GM19372 (cell line): ENCODE measurements at regions not wholly inside any gene's neighbourhood (a gene's known extent, or its start where the extent isn't known, plus 50 kb on each side); places are given as distances from the start of the nearest gene placed in this dataset.

Source experiments
- ATAC-seq: cut with Tn5 transposase; IDR thresholded peaks from one replicate; pipeline ENCODE4 v1.9.1; 2021; ENCODE audit warnings: mild to moderate bottlenecking, low read depth, moderate library complexity; ENCODE audit not compliant: unreplicated experiment

DNA sequence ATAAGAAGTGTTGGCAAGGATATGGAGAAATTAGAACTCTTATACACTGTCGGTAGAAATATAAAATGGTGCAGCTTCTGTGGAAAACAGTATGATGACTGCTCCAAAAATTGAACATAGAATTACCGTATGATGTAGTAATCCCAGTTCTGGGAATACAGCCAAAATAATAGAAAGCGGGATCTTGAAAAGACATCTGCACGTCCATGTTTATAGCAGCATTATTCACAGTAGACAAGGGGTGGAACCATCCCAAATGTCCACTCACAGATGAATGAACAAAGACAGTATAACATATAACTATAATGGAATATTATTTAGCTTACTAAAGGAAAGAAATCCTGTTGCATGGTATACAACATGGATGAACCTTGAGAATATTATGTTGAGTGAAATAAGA is 257.7 kb downstream of the TDRD15 start:
- no peak for ATAC-seq

- no peak for ATAC-seq
Measured at GRCh38 chr2:21382701-21383520, 259.1 kb downstream of the TDRD15 start.

DNA sequence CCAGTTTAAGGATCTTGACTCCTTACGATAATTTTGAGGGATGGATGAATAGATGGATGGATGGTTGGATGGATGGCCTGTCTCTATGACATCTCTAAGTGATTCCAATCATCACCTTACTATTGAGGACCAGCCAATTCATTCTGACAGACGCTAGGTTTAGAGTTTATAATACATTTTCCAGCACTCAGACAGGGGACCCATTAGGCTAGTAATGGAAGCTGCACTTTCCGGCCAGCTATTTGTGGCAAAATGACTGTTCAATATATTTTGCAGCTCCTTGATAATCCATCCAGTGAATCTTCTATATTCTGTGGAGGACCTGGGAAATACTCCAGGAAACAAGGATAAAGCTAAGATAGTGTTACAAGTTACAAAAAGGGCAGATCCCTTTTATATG is 262.9 kb downstream of the TDRD15 start:
- ATAC-seq, result no peak

DNA sequence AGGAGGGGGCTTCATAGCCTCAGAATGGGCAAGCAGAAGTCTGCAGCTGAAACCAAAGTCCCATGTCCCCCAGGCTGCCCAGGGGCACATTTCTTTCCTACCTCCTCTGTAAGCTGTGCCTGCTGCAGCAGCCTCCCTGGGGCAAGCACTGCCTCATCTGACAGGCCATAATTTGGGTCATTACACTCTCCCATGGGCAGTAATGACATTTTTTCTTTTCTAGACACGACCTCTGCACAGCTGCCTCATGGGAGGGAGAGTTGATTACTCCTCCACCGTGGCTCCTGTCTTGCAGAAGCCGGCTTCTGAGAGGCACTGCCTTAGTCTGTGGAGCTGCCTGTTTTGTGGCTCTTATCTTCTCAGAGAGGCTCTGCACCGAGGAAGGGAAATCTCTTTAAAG is 268.9 kb downstream of the TDRD15 start:
- ATAC-seq, result no peak

GRCh38 chr2:21393173-21393572 is 269.4 kb downstream of the TDRD15 start:
- no peak for ATAC-seq

GRCh38 chr2:21395366-21395765 is 271.6 kb downstream of the TDRD15 start:
- ATAC-seq, result no peak

- no peak for ATAC-seq
Measured at GRCh38 chr2:21396252-21396651, 272.5 kb downstream of the TDRD15 start.

DNA sequence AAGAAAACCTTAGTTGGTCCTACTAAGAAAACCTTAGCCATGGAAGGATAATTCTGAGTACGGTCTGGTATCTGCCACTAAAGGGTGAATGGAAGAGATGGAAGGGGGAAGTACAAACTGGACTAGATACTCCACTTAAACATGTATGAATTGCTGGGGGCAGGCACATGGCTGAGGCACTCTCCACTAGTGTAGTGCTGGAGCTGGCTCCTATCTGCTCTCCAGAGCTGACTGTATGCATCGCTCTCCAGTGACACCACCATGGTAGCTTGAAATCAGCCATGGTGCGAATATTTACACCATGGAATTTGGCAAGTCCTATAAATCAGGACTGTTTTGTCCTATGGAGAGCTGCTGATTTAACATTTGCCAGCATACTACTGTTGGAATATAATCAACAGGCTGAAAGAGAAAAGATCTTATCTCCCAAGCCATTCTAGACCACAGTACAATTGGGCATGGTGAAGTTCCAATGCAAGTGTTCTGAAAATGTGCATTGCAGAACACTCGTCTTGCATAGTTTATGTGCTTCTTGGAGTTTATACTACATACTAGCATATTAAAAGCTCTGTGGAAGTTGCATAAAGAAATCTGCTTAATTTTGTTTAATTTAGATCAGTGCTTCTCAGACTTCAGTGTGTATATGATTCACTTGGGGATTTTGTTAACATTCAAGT is 277.4 kb downstream of the TDRD15 start:
- no peak for ATAC-seq

GRCh38 chr2:21404137-21404536 is 280.4 kb downstream of the TDRD15 start:
- no peak for ATAC-seq

- ATAC-seq, result no peak
Measured at GRCh38 chr2:21404827-21405625, 281.3 kb downstream of the TDRD15 start.

- no peak for ATAC-seq
Measured at GRCh38 chr2:21406386-21406785, 282.6 kb downstream of the TDRD15 start.

DNA sequence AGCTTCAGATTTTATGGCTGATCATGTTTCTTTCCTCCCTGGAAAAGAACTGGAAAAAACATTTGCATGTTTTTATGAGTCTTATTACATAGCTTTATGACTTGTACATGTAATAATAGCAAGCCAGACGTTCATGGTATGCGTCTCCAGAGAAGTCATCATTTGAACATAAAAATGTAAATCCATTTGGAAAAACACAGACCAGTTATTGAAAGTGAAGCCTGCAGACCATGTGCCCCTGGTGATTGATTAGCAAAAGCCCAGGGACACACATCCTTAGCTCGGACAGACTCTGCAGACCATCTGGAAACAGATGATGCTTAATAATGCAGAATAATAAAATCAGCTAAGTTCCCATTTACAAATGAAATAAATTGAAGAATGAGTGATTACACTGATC is 283.1 kb downstream of the TDRD15 start:
- no peak for ATAC-seq

GRCh38 chr2:21407851-21408250 is 284.1 kb downstream of the TDRD15 start:
- no peak for ATAC-seq

GRCh38 chr2:21411741-21412140 is 288.0 kb downstream of the TDRD15 start:
- no peak for ATAC-seq

DNA sequence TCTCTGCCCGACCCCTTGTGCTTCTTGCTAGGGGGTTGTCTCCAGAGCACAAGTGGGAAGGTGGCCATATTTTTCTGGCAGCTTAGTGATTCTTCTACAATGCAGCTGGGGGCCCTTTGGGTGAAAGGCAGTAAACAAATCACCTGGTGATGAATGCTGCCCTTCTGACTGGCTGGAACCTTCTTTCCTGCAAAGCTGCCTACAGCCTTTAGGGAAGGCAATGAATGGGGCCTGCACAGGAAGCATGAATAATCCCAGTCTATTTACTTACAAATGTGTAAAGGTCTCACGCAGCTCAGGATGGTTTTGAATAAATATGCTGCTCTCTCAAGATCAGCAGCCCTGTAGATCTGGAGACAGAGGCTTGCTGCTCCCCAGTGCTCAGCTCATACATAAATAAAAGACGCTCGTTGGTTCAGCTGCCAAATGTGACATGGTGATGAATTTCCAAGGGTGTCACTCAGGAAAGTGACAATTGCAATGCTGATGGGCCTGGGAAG is 289.2 kb downstream of the TDRD15 start:
- ATAC-seq, result no peak

- no peak for ATAC-seq
Measured at GRCh38 chr2:21415234-21415633, 291.5 kb downstream of the TDRD15 start.

DNA sequence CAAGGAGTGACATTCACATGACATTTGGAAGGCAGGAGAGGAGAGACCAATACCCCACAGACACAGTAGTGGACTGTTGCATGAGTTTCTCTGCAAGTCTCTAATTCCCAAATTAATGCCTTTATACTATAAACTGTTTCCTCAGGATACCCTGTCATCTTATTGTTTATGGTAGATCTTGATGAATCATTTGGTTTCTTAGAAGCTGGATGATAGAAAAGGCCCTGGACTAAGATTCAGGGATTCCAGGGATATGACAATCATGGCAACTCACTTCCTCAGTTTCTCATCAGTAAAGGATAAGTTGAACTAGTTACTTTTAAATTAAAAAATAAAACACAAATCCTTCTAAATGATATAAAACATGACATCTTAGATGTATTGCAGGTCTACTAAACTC is 292.5 kb downstream of the TDRD15 start:
- ATAC-seq, result no peak

- no peak for ATAC-seq
Measured at GRCh38 chr2:21418456-21418855, 294.7 kb downstream of the TDRD15 start.

DNA sequence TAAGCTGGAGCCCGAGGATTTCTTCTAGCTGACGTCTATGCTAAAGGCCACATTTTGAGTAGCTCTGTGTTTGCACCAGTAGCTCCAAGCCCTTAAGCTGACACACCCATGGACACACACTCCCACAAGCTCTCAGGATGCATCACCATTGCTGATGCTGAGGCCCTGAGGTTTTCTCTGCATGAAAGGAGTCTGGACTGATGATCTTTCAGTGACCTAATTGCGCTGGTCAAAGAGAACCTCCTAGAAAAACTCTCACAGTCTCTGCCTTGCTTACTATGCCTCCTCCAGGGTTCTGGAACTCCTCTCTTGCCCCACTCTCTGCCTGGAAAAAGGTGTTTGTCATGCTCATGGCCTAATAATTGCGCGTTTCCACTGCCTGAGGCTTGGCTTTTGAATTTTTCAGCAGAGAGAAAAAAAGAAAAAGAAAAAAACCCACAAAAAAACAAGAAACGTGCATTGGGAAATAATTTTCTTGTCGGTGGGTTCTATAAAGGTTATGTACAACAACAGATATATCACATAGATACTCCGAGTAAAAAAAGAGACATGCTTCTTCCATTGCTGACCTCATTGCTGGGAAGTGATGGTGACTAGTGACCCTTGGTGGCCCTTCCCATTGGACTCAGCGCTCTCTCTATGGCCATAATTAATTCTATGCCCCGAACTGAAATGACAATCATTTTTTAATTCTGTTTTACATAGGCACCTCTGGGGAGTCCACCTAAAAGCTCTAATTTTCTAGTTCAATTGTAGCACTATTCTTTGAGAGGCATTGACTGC is 297.0 kb downstream of the TDRD15 start:
- ATAC-seq, result no peak

DNA sequence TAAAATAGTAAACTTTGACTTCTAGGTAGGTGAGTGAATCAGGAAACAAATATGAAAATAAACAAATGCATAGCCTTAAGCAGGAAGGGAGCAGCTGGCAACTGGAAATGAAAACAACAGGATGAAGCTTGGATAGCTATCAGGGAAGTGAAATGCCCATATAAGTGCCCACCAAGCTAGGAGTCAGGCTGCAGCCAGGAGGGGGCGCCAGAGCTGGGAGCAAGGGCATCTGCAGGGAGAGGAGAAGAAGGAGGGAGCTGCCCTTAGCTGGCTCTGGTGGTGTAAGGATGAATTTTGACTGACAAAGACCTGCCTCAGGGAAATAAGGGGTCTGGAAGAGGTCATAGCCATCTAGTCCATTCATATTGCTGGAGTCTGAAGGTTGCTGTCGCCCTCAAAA is 298.3 kb downstream of the TDRD15 start:
- no peak for ATAC-seq
